GM21526 (cell line): ENCODE measurements at regions not wholly inside any gene's neighbourhood (a gene's known extent, or its start where the extent isn't known, plus 50 kb on each side); places are given as distances from the start of the nearest gene placed in this dataset.

Experiments used
- ATAC-seq: cut with Tn5 transposase; IDR thresholded peaks from one replicate; pipeline ENCODE4 v1.9.1; 2021; ENCODE audit warnings: moderate library complexity; ENCODE audit not compliant: unreplicated experiment, low FRiP score

- no peak for ATAC-seq
These were observed 96.3 kb upstream of the DPYD start for GRCh38 chr1:98017184-98017583.

- ATAC-seq, result no peak
These were observed 87.5 kb upstream of the DPYD start for GRCh38 chr1:98008373-98008772.

- ATAC-seq, result no peak
These were observed 84.6 kb upstream of the DPYD start for GRCh38 chr1:98005326-98006010.

- ATAC-seq, result no peak
These were observed 82.6 kb upstream of the DPYD start for GRCh38 chr1:98003442-98003841.

GRCh38 chr1:98002288-98002687 lies 81.5 kb upstream of the DPYD start:
- no peak for ATAC-seq

- no peak for ATAC-seq
These were observed 80.9 kb upstream of the DPYD start for GRCh38 chr1:98001764-98002163.

- ATAC-seq, result no peak
These were observed 78.5 kb upstream of the DPYD start for GRCh38 chr1:97999320-97999719.

- no peak for ATAC-seq
These were observed 76.0 kb upstream of the DPYD start for GRCh38 chr1:97996880-97997279.

- no peak for ATAC-seq
These were observed 68.4 kb upstream of the DPYD start for GRCh38 chr1:97989094-97989680.

GRCh38 chr1:97986041-97987005 lies 65.5 kb upstream of the DPYD start:
- no peak for ATAC-seq

GRCh38 chr1:97983126-97983525 lies 62.3 kb upstream of the DPYD start:
- no peak for ATAC-seq

- no peak for ATAC-seq
These were observed 59.7 kb upstream of the DPYD start for GRCh38 chr1:97980530-97980929.

GRCh38 chr1:97976801-97977200 lies 56.0 kb upstream of the DPYD start:
- ATAC-seq, result no peak
